HEK293 (cell line): ENCODE measurements at regions not wholly inside any gene's neighbourhood (a gene's known extent, or its start where the extent isn't known, plus 50 kb on each side); places are given as distances from the start of the nearest gene placed in this dataset.

Source experiments
- CTCF ChIA-PET: fragments of 350-600 bp; formaldehyde crosslinking; extraction: SDS; loops from one replicate; lab custom pipeline; 2021; ENCODE audit warnings: antibody characterized with exemption; lab: Yijun Ruan, JAX
- POLR2A ChIA-PET: fragments of 300-600 bp; formaldehyde crosslinking; extraction: SDS; loops from one replicate; lab custom pipeline; 2020; ENCODE audit warnings: antibody characterized with exemption, inconsistent platforms; lab: Yijun Ruan, JAX
- H3K27ac ChIP-seq: fragments of 200-500 bp; sonication (Bioruptor generic); 2 replicates; pipeline ENCODE4 v1.5.1; 2014; ENCODE audit warnings: low read depth, low read length, control low read depth, inconsistent platforms; ENCODE audit errors: extremely low read depth
- H3K36me3 ChIP-seq, 2 experiments: fragments of 200-500 bp in 1 of 2; sonication (Bioruptor generic) in 1 of 2; 1 replicate in 1 of 2; 2 replicates in 1 of 2; pipeline ENCODE4 v1.5.1; 2014 to 2017; ENCODE audit warnings: inconsistent platforms in 2 of 2, low read length in 2 of 2; ENCODE audit not compliant: control insufficient read depth in 2 of 2, insufficient read depth in 1 of 2
- H3K4me1 ChIP-seq: fragments of 200-500 bp; sonication (Bioruptor generic); 2 replicates; pipeline ENCODE4 v1.5.1; 2014; ENCODE audit warnings: mild to moderate bottlenecking, low read length, inconsistent platforms; ENCODE audit not compliant: control insufficient read depth, insufficient read depth
- H3K4me3 ChIP-seq: 2 replicates; pipeline ENCODE4 v1.5.1; 2011; ENCODE audit warnings: low read depth, mild to moderate bottlenecking, control low read depth, low read length, moderate library complexity
- H3K9me3 ChIP-seq: fragments of 200-500 bp; sonication (Bioruptor generic); 2 replicates; pipeline ENCODE4 v1.5.1; 2014; ENCODE audit warnings: low read depth, low read length, inconsistent platforms; ENCODE audit not compliant: control insufficient read depth, insufficient read depth
- HOXA7 ChIP-seq: sonication (generic); formaldehyde crosslinking; IDR thresholded peaks from 2 replicates; pipeline ENCODE4 v1.8.1; 2022; ENCODE audit warnings: missing genetic modification reagents, borderline replicate concordance
- PRDM6 ChIP-seq: fragments of 450-650 bp; formaldehyde crosslinking; IDR thresholded peaks from 2 replicates; pipeline ENCODE4 v1.5.1; 2017; ENCODE audit warnings: missing biosample characterization, missing genetic modification characterization
- SP2 ChIP-seq: fragments of 450-650 bp; formaldehyde crosslinking; IDR thresholded peaks from 2 replicates; pipeline ENCODE4 v1.5.1; 2016; ENCODE audit warnings: missing biosample characterization, missing genetic modification characterization
- TSHZ1 ChIP-seq: fragments of 450-650 bp; formaldehyde crosslinking; IDR thresholded peaks from 2 replicates; pipeline ENCODE4 v1.5.1; 2016; ENCODE audit warnings: missing biosample characterization, missing genetic modification characterization, borderline replicate concordance
- ZBTB1 ChIP-seq: fragments of 450-650 bp; formaldehyde crosslinking; IDR thresholded peaks from 2 replicates; pipeline ENCODE4 v1.5.1; 2016; ENCODE audit warnings: missing biosample characterization, missing genetic modification characterization
- ZBTB44 ChIP-seq: fragments of 450-650 bp; IDR thresholded peaks from 2 replicates; pipeline ENCODE4 v1.5.1; 2018; ENCODE audit warnings: missing biosample characterization, mild to moderate bottlenecking, missing genetic modification characterization
- ZFP3 ChIP-seq: fragments of 450-650 bp; formaldehyde crosslinking; IDR thresholded peaks from 2 replicates; pipeline ENCODE4 v1.5.1; 2016; ENCODE audit warnings: low read depth, missing biosample characterization, missing genetic modification characterization
- ZFP41 ChIP-seq: fragments of 450-650 bp; formaldehyde crosslinking; IDR thresholded peaks from 2 replicates; pipeline ENCODE4 v1.5.1; 2016; ENCODE audit warnings: missing biosample characterization, missing genetic modification characterization, borderline replicate concordance
- ZNF112 ChIP-seq: fragments of 450-650 bp; formaldehyde crosslinking; IDR thresholded peaks from 2 replicates; pipeline ENCODE4 v1.5.0; 2017; ENCODE audit warnings: missing biosample characterization, missing genetic modification characterization
- ZNF157 ChIP-seq: fragments of 450-650 bp; formaldehyde crosslinking; IDR thresholded peaks from 2 replicates; pipeline ENCODE4 v1.5.1; 2016; ENCODE audit warnings: missing biosample characterization, missing genetic modification characterization
- ZNF335 ChIP-seq: fragments of 450-650 bp; formaldehyde crosslinking; conservative IDR thresholded peaks from 2 replicates; pipeline ENCODE4 v1.5.1; 2016; ENCODE audit warnings: missing biosample characterization, missing genetic modification characterization
- ZNF473 ChIP-seq: fragments of 450-650 bp; formaldehyde crosslinking; IDR thresholded peaks from 2 replicates; pipeline ENCODE4 v1.5.1; 2017; ENCODE audit warnings: missing biosample characterization, missing genetic modification characterization
- ZNF521 ChIP-seq: fragments of 450-650 bp; formaldehyde crosslinking; IDR thresholded peaks from 2 replicates; pipeline ENCODE4 v1.5.1; 2017; ENCODE audit warnings: missing biosample characterization, mild to moderate bottlenecking, missing genetic modification characterization
- ZNF610 ChIP-seq: fragments of 450-650 bp; formaldehyde crosslinking; IDR thresholded peaks from 2 replicates; pipeline ENCODE4 v1.5.1; 2016; ENCODE audit warnings: missing biosample characterization, missing genetic modification characterization, borderline replicate concordance
- ZNF654 ChIP-seq: fragments of 450-650 bp; formaldehyde crosslinking; IDR thresholded peaks from 2 replicates; pipeline ENCODE4 v1.5.1; 2016; ENCODE audit warnings: low read depth, missing biosample characterization, missing genetic modification characterization
- ZNF76 ChIP-seq: fragments of 450-650 bp; formaldehyde crosslinking; IDR thresholded peaks from 2 replicates; pipeline ENCODE4; 2016; ENCODE audit warnings: low read depth, missing biosample characterization, missing genetic modification characterization, borderline replicate concordance
- ZNF785 ChIP-seq: fragments of 450-650 bp; formaldehyde crosslinking; IDR thresholded peaks from 2 replicates; pipeline ENCODE4 v1.5.1; 2016; ENCODE audit warnings: missing biosample characterization, missing genetic modification characterization

GRCh38 chr1:82491301-82492048 is 690.7 kb downstream of the ADGRL2 start (continued):
- TF ChIP-seq ZNF473 (tag by site-specific recombination) (no peak), SP2 (no peak), ZNF654 (tag by site-specific recombination) (no peak), ZNF76 (tag by site-specific recombination) (no peak), ZBTB44 (tag by site-specific recombination) (no peak), ZNF335 (tag by site-specific recombination) (no peak), ZNF157 (tag by site-specific recombination) (no peak), ZNF610 (tag by site-specific recombination) (no peak), ZNF785 (tag by site-specific recombination) (no peak), ZFP3 (tag by site-specific recombination) (no peak)

- CTCF ChIA-PET = no interaction called here
Measured at GRCh38 chr1:82487778-82488177, 687.0 kb downstream of the ADGRL2 start.

GRCh38 chr1:82486969-82487368 is 686.2 kb downstream of the ADGRL2 start:
- no peaks in the 10 kb centered on the region for H3K36me3 ChIP-seq
- CTCF ChIA-PET = interaction anchor here (0.6 kb wide), 1 partner anchor 635 kb away, joined by 3 read pairs; no protein-coding TSS in a partner anchor
- H3K9me3 ChIP-seq = no peaks in the 10 kb centered on the region
- no peaks in the 10 kb centered on the region for H3K4me1 ChIP-seq
- H3K4me3 ChIP-seq = no peak overlapping the region
- H3K27ac ChIP-seq = no peak overlapping the region
- POLR2A ChIA-PET = no interaction called here
- no peak for TF ChIP-seq HOXA7 (CRISPR knock-in tag)
- TF ChIP-seq ZNF521 (tag by site-specific recombination) = no peak
- no peak for TF ChIP-seq TSHZ1 (tag by site-specific recombination)
- no peak for TF ChIP-seq ZNF112 (tag by site-specific recombination)
- TF ChIP-seq ZBTB1 (tag by site-specific recombination) = no peak

More at GRCh38 chr1:82487778-82488177, 687.0 kb downstream of the ADGRL2 start:
- H3K4me3 ChIP-seq = no peak overlapping the region
- H3K36me3 ChIP-seq = no peaks in the 10 kb centered on the region
- POLR2A ChIA-PET = no interaction called here
- TF ChIP-seq ZBTB44 (tag by site-specific recombination) (peak; percentile 57; the same call in 1 of the 2 replicates), ZFP41 (tag by site-specific recombination) (no peak), PRDM6 (peak; percentile 58)
- no peaks in the 10 kb centered on the region for H3K9me3 ChIP-seq
- no peaks in the 10 kb centered on the region for H3K4me1 ChIP-seq
- no peak overlapping the region for H3K27ac ChIP-seq
